GM19438 (cell line): ENCODE measurements at regions not wholly inside any gene's neighbourhood (a gene's known extent, or its start where the extent isn't known, plus 50 kb on each side); places are given as distances from the start of the nearest gene placed in this dataset.
"Not testable (repeated sequence)": the region's sequence is repeated elsewhere in the genome, so short reads cannot be mapped to it uniquely, and the experiment has no call there.

ENCODE experiments used
- ATAC-seq: cut with Tn5 transposase; IDR thresholded peaks from one replicate; pipeline ENCODE4 v1.9.1; 2021; ENCODE audit warnings: low read depth; ENCODE audit not compliant: unreplicated experiment

DNA sequence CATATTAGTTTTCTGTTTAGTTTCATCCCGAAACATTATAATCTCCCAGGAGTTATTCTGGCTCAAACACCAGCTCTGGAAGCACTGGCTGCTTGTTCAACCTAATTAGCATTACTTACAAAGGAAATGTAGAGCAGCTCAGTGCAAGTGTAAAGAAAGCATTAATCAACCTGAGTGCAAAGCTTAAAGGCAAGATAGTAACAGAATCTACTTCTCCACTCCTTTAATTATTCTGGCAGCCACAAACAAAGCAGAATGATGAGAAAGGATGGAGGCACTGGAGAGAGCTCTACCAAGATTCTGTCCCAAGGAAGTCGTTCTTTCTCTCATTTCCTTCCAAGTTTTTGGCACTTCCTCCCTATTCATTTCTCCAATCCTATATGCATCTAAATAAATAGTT lies 1384.0 kb downstream of the ZPLD1 start:
- ATAC-seq: no peak

DNA sequence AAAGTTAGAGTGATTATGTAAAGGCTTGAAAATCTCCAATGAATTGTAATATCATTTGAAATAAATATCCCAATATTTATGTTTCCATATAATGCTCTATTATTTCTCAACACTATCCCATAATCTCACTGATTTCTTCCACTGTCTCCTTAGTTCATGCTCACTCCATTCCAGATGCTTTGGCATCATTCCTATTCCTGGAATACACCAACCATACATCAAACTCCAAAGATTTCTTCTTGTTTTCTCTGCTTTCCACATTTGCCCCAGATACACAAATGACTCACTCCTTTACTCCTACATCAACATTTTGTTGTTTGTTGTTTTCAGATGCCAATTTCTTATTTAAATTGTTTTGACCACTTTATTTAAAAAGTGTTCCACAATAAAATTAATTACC lies 1390.8 kb downstream of the ZPLD1 start:
- no peak for ATAC-seq

GRCh38 chr3:103829723-103830326 lies 1395.0 kb downstream of the ZPLD1 start:
- ATAC-seq: no peak

GRCh38 chr3:103847081-103848062 lies 1412.6 kb downstream of the ZPLD1 start:
- no peak for ATAC-seq

- ATAC-seq: no peak
Measured at GRCh38 chr3:103851793-103852192, 1417.0 kb downstream of the ZPLD1 start.

DNA sequence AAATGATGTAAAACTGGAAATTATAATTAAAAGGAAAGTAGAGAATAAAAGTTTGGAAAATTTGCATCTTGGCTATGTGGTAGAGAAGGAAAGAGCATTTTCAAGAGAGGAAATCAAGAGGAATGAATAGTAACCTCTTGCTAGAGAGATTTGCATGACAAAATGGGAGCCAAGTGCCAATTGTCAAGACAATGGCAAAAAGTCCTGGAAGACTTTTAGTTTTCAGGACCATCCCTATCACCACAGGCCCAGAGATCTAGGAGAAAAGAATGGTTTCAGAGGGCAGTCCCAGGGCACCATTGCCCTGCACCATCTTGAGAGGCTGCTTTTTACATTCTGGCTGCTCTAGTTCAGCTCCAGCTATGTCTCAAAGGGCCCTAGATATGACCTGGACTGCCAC lies 1427.6 kb downstream of the ZPLD1 start:
- no peak for ATAC-seq

GRCh38 chr3:103863381-103863780 lies 1428.6 kb downstream of the ZPLD1 start:
- no peak for ATAC-seq

DNA sequence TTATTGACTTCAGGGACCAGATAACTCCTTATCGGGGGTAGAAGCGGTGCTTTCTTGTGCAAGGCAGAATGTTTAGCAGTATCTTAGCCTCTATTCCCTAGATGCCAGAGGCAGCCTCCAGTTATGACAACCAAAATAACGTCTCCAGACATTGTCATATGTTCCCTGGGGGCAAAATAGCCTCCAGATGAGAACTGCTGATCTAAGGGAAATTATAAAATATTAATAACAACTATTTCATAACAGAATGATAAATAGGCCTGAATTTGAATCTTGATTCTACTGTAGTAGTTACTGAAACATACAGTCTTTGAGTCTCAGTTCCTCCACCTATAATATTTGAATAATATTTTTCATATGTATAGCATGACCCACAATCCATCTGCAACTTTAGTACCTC lies 1431.3 kb downstream of the ZPLD1 start:
- no peak for ATAC-seq

DNA sequence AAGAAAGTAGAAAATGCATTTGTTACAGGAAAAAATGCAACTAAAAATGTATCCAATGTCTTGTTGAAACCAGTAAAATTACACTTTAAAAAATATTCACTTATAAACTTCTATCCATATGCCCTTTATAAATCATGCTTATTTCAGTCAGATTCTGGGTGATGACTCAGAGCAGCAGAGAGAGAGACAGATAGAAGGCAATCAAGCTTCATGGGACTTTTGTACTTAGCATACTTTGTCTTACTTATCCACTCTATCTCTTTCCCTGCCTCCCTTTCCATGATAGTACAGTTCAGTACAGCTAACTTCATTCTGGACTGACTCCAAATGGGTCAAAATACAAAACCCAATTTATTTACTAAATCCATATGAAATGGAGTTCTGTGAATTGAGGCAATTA lies 1438.2 kb downstream of the ZPLD1 start:
- ATAC-seq: no peak

DNA sequence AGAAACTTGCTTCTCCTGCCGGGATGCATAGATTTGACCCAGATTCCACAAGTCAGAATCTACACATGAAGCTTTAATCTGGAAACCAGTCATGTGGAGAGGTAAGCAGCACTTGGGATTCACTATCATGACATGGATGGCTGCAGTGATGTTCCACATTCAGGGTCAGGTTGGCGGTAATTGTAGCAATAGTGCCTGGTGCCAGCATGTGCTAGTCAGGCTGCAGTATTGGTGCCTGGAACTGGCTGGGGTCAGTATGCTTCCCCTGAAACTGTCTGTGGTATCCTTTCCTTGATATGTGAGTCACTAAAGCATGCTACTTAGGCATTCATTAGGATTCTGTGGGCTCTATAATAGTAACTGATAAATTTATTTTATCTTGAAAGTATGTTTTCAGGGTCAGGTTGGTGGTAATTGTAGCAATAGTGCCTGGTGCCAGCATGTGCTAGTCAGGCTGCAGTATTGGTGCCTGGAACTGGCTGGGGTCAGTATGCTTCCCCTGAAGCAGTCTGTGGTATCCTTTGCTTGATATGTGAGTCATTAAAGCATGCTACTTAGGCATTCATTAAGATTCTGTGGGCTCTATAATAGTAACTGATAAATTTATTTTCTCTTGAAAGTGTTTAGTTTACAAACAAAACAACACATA lies 1439.2 kb downstream of the ZPLD1 start:
- ATAC-seq: no peak

DNA sequence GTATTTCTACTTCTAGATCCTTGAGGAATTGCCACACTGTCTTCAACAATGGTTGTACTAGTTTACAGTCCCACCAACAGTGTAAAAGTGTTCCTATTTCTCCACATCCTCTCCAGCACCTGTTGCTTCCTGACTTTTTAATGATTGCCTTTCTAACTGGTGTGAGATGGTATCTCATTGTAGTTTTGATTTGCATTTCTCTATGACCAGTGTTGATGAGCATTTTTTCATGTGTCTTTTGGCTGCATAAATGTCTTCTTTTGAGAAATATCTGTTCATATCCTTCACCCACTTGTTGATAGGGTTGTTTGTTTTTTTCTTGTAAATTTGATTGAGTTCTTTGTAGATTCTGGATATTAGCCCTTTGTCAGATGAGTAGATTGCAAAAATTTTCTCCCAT lies 1447.0 kb downstream of the ZPLD1 start:
- ATAC-seq: not testable (repeated sequence)

DNA sequence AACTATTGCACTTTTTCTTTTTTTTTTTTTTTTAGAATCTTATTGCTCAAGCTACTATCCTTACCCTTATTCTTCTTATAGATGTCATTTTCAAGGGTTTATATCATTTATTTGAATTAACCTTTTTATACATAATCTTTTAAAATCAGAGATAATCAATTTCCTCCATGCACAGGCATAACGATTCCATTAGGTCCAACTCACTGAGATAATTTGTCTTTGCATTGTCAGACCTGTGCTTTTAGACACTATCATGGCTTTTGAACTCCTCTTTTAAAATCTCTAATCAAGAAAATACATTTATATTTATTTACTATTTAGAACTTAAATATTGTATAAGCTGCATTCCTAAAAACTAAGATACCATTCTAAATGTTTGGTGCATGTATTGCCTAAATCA lies 1454.9 kb downstream of the ZPLD1 start:
- ATAC-seq: no peak

DNA sequence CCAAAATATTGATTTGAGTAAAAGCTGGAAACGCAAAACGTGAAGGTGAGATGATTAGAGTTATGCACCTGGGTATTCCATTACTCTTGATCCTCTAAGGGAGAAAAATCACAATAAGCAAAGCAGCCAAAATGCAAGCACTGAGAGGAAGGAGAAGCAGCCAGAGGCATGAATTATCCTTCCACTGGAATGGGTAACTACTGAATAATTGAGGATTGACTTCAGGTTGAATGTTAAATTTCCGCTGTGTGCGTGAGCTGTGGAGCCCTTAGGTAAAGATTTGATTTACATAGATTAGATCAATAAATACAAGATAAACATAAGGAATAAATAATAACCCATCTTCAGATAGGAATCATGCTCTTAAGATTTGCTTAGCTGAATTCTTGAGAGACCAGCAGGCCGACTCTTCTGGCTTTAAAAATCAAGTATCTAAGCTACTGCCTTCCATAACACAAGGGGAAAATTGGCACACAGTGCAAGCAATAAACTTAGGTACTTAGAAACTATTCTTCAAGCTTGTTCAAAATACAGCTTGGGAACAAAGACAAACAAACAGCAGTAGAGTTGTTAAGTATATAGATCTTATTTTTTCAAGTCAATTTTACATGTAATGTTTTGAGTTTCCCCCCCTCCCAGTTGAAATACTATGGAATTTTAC lies 1459.5 kb downstream of the ZPLD1 start:
- ATAC-seq: no peak

- ATAC-seq: no peak
Measured at GRCh38 chr3:103899328-103899727, 1464.5 kb downstream of the ZPLD1 start.

GRCh38 chr3:103904991-103905390 lies 1461.7 kb upstream of the ALCAM start:
- ATAC-seq: no peak

- no peak for ATAC-seq
Measured at GRCh38 chr3:103906304-103906703, 1460.4 kb upstream of the ALCAM start.

- ATAC-seq: no peak
Measured at GRCh38 chr3:103906808-103907207, 1459.9 kb upstream of the ALCAM start.

- no peak for ATAC-seq
Measured at GRCh38 chr3:103907567-103907966, 1459.1 kb upstream of the ALCAM start.

DNA sequence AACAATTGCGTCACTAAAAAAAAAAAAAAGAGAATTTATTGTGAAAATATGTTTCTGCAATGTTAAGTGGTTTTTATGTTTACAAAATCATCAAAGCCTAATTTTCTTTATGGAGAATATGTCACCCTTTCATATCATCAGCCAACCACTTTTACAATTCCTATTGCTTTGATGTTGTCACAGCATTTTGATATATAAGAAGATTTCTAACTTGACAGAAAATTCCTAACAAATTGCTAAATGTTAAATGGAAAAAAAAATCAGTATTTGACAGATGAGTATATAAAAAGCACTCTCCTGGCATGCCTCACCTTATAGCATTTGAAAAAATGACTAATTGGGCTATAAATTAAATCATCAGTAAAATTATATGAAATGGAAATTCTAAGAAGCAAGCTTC lies 1457.3 kb upstream of the ALCAM start:
- no peak for ATAC-seq

GRCh38 chr3:103918336-103918735 lies 1448.4 kb upstream of the ALCAM start:
- ATAC-seq: no peak

- no peak for ATAC-seq
Measured at GRCh38 chr3:103919327-103919726, 1447.4 kb upstream of the ALCAM start.
